ENCODE measurements at regions not wholly inside any gene's neighbourhood (a gene's known extent, or its start where the extent isn't known, plus 50 kb on each side); places are given as distances from the start of the nearest gene placed in this dataset.

DNA sequence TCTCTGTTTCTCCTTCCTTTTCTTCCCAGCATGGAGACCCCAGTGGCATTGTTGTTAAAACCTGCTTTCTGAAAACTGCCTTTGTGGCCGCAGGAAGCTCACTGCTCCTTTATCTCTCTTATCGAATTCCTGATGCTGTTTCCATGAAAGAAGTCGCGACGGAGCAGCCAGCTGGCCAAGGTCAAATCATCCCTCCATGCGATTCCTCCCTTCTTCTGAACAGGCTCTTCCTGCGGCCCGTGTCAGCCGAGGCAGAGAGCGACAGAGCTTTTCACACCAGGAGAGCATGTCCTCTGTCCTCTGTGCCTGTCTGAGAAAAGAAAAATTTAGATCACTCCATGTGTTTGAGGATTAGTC is 242.1 kb upstream of the PITRM1 start:
- no peak for DNase-seq
- 93% methylated on average over 6 of the region's 10 CpGs for WGBS (ENCODE audit: insufficient coverage)
- POLR2A ChIA-PET: no interaction called here

DNA sequence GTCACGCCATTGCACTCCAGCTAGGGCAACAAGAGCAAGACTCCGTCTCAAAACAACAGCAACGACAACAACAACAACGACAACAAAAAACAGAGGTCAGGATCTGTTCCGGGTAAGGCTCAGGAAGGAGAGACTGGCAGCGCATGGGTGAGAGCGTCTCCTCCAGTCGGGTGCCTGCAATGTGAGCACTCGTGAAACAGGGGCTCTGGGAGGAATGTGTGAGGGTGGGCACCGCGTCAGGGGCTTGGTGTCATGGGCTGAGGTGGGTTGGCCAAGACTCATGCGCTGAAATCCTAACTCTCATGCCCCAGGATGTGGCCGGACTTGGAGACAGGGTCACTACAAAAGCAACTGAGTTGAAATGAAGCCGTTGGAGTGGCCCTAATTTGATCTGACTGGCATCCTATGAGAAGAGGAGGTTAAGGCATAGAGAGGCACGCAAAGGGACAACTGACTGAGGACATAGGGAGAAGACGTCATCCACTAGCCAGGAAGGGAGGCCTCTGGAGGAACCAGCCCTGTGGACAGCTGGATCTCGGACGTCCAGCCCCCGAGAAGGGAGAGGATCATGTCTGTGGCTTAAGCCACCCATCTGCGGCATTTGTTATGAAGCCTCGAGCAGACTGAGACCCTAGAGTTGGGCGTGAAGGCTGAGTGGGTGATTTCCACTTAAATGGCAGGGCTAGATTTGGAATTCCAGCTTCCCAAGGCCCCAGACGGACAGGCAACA is 241.5 kb upstream of the PITRM1 start:
- Histone ChIP-seq H3K9ac (ENCODE audit: low read length) (no peak overlapping the region), H2AFZ (ENCODE audit: insufficient read depth, low read depth, low read length, poor library complexity, severe bottlenecking) (no peak overlapping the region), H3K9me3 (ENCODE audit: control extremely low read depth in 1 of 3, control insufficient read depth in 2 of 3, insufficient read depth in 1 of 3, low read length in 2 of 3) (peaks cover 0 to 7% (median 2%) of the 10 kb centered on the region in 3 donors), H3K27ac (ENCODE audit: low read length in 2 of 2) (no peak overlapping the region), H3K27me3 (replicated peaks in 1 of 4; ENCODE audit: control extremely low read depth in 1 of 4, control insufficient read depth in 3 of 4, insufficient read depth in 4 of 4, low read length in 3 of 4) (no peaks in the 10 kb centered on the region), H3K4me1 (ENCODE audit: control insufficient read depth in 2 of 2, insufficient read depth in 2 of 2, low read length in 2 of 2) (no peaks in the 10 kb centered on the region), H4K20me1 (ENCODE audit: control insufficient read depth, insufficient read depth, low read length, poor library complexity, severe bottlenecking) (no peaks in the 10 kb centered on the region), H3K79me2 (ENCODE audit: control insufficient read depth, insufficient read depth, low read length) (no peaks in the 10 kb centered on the region), H3K4me3 (ENCODE audit: control extremely low read depth in 1 of 5, extremely low read depth in 1 of 5, insufficient read depth in 1 of 5, low read depth in 2 of 5, low read length in 4 of 5) (no peak overlapping the region), H3K4me2 (replicated peaks; ENCODE audit: low read depth, low read length, poor library complexity, severe bottlenecking) (no peak overlapping the region), H3K36me3 (replicated peaks in 1 of 2; ENCODE audit: control extremely low read depth in 1 of 2, control insufficient read depth in 1 of 2, extremely low read depth in 1 of 2, insufficient read depth in 2 of 2, low read length in 1 of 2) (no peaks in the 10 kb centered on the region)
- WGBS (ENCODE audit: insufficient coverage): 97% methylated on average over 20 of the region's 23 CpGs
- TF ChIP-seq EZH2 (IDR thresholded peaks at IDR 0.05; ENCODE audit: borderline replicate concordance, insufficient read depth, low read depth, low read length, poor library complexity, severe bottlenecking): no peak
- TF ChIP-seq, protein P1, sequence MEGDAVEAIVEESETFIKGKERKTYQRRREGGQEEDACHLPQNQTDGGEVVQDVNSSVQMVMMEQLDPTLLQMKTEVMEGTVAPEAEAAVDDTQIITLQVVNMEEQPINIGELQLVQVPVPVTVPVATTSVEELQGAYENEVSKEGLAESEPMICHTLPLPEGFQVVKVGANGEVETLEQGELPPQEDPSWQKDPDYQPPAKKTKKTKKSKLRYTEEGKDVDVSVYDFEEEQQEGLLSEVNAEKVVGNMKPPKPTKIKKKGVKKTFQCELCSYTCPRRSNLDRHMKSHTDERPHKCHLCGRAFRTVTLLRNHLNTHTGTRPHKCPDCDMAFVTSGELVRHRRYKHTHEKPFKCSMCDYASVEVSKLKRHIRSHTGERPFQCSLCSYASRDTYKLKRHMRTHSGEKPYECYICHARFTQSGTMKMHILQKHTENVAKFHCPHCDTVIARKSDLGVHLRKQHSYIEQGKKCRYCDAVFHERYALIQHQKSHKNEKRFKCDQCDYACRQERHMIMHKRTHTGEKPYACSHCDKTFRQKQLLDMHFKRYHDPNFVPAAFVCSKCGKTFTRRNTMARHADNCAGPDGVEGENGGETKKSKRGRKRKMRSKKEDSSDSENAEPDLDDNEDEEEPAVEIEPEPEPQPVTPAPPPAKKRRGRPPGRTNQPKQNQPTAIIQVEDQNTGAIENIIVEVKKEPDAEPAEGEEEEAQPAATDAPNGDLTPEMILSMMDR (IDR thresholded peaks at IDR 0.05): no peak
- no peak overlapping the region for H3K27ac Mint-ChIP-seq
- CTCF ChIA-PET: no interaction called here
- intact Hi-C loops (cut with micrococcal nuclease): no loop called here
- ATAC-seq (ENCODE audit: low read depth) (no peak), DNase-seq (no peak)
- H3K4me1 Mint-ChIP-seq: no peaks in the 10 kb centered on the region
- H3K4me3 Mint-ChIP-seq: no peak overlapping the region
- H3K9me3 Mint-ChIP-seq (ENCODE audit: insufficient read depth): no peaks in the 10 kb centered on the region
- H3K27me3 Mint-ChIP-seq: no peaks in the 10 kb centered on the region
- POLR2A ChIA-PET: no interaction called here

More for the DNA sequence above, 242.1 kb upstream of the PITRM1 start:
- no peaks in the 10 kb centered on the region for H3K36me3 ChIP-seq (replicated peaks in 1 of 2; ENCODE audit: control extremely low read depth in 1 of 2, control insufficient read depth in 1 of 2, extremely low read depth in 1 of 2, insufficient read depth in 2 of 2, low read length in 1 of 2)
- intact Hi-C loops (cut with micrococcal nuclease): no loop called here
- H3K27me3 Mint-ChIP-seq: no peaks in the 10 kb centered on the region
- no peak overlapping the region for H3K4me2 ChIP-seq (replicated peaks; ENCODE audit: low read depth, low read length, poor library complexity, severe bottlenecking)
- no peaks in the 10 kb centered on the region for H3K4me1 ChIP-seq (ENCODE audit: control insufficient read depth in 2 of 2, insufficient read depth in 2 of 2, low read length in 2 of 2)
- CTCF ChIA-PET: no interaction called here
- no peaks in the 10 kb centered on the region for H3K4me1 Mint-ChIP-seq
- ATAC-seq (ENCODE audit: low read depth): no peak
- no peak overlapping the region for H3K9ac ChIP-seq (ENCODE audit: low read length)
- no peak overlapping the region for H3K4me3 ChIP-seq (ENCODE audit: control extremely low read depth in 1 of 5, extremely low read depth in 1 of 5, insufficient read depth in 1 of 5, low read depth in 2 of 5, low read length in 4 of 5)
- H3K9me3 ChIP-seq (ENCODE audit: control extremely low read depth in 1 of 3, control insufficient read depth in 2 of 3, insufficient read depth in 1 of 3, low read length in 2 of 3): peaks cover 0 to 7% (median 2%) of the 10 kb centered on the region in 3 donors
- H3K4me3 Mint-ChIP-seq: no peak overlapping the region
- no peaks in the 10 kb centered on the region for H3K27me3 ChIP-seq (replicated peaks in 1 of 4; ENCODE audit: control extremely low read depth in 1 of 4, control insufficient read depth in 3 of 4, insufficient read depth in 4 of 4, low read length in 3 of 4)
- H3K79me2 ChIP-seq (ENCODE audit: control insufficient read depth, insufficient read depth, low read length): no peaks in the 10 kb centered on the region
- peak overlapping the region; percentile 7 for H3K27ac Mint-ChIP-seq
- no peaks in the 10 kb centered on the region for H3K9me3 Mint-ChIP-seq (ENCODE audit: insufficient read depth)
- no peak overlapping the region for H3K27ac ChIP-seq (ENCODE audit: low read length in 2 of 2)
- no peaks in the 10 kb centered on the region for H4K20me1 ChIP-seq (ENCODE audit: control insufficient read depth, insufficient read depth, low read length, poor library complexity, severe bottlenecking)
- no peak for TF ChIP-seq EZH2 (IDR thresholded peaks at IDR 0.05; ENCODE audit: borderline replicate concordance, insufficient read depth, low read depth, low read length, poor library complexity, severe bottlenecking)
- TF ChIP-seq, protein P1 (IDR thresholded peaks at IDR 0.05): no peak
- H2AFZ ChIP-seq (ENCODE audit: insufficient read depth, low read depth, low read length, poor library complexity, severe bottlenecking): no peak overlapping the region

All from B cell (primary cell).